HG02623 (cell line): ENCODE measurements at regions not wholly inside any gene's neighbourhood (a gene's known extent, or its start where the extent isn't known, plus 50 kb on each side); places are given as distances from the start of the nearest gene placed in this dataset.
"Not testable (repeated sequence)": the region's sequence is repeated elsewhere in the genome, so short reads cannot be mapped to it uniquely, and the experiment has no call there.

Experiments
- ATAC-seq: cut with Tn5 transposase; IDR thresholded peaks from one replicate; pipeline ENCODE4 v1.9.1; 2021; ENCODE audit warnings: moderate library complexity; ENCODE audit not compliant: unreplicated experiment

DNA sequence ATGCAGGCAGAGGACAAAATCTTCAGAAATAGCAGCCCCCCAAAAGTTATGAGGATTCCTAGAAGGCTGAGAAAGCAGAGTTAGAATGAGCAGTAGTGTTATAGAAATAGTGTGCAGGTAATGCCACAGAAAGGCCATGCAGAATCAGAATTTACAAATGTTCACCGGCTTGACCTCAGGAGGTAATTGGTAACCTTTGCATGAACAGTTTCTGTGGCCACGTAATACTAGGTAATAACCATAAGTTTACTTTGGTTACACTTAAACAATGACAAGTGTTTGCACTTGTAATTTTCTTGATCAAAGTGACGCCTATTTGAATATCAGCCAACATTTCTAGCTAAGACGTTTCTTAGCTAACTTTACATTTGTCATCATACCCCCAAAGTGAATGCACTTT, 393.6 kb downstream of the GPAT3 start:
- no peak for ATAC-seq

GRCh38 chr4:83926950-83927349, 391.0 kb downstream of the GPAT3 start:
- ATAC-seq: no peak

- ATAC-seq: no peak
Observed at GRCh38 chr4:83923341-83923740, 387.4 kb downstream of the GPAT3 start.

- ATAC-seq: no peak
Observed at GRCh38 chr4:83922402-83922801, 386.5 kb downstream of the GPAT3 start.

DNA sequence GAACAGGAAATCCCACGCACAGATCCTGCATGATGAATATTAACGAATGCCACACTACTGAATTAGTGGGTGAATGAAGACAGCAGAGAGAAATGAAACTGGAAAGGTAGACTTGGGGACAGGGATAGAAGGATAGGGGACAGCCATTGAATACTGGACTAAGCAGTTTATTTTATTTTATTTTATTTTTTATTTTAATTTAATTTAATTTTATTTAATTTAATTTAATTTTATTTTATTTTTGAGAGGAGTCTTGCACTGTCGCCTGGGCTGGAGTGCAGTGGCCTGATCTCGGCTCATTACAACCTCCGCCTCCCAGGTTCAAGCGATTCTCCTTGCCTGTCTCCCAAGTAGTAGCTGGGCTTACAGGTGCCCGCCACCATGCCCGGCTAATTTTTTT, 385.2 kb downstream of the GPAT3 start:
- ATAC-seq: no peak

GRCh38 chr4:83920375-83920774, 384.5 kb downstream of the GPAT3 start:
- ATAC-seq: no peak

- no peak for ATAC-seq
Observed at GRCh38 chr4:83917572-83917971, 381.7 kb downstream of the GPAT3 start.

DNA sequence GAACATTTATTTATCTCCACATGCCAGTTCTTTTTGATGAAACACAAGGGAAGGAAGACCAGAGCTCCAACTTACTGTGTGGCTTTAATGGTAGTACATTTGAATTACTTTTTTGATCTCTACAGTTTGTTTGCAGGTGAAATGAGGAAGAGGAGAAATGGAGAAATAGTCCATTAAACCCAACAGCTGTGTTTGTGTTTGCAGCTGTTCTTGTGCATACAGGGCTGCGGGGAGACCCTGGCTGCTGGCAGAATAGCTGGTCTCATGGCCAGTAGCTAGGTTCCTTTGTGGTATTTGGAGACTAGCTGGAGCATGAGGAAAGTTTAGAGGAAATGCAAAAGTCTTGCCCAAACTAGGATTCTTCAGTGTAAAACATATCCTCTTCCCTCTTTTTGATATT, 374.8 kb downstream of the GPAT3 start:
- ATAC-seq: no peak

DNA sequence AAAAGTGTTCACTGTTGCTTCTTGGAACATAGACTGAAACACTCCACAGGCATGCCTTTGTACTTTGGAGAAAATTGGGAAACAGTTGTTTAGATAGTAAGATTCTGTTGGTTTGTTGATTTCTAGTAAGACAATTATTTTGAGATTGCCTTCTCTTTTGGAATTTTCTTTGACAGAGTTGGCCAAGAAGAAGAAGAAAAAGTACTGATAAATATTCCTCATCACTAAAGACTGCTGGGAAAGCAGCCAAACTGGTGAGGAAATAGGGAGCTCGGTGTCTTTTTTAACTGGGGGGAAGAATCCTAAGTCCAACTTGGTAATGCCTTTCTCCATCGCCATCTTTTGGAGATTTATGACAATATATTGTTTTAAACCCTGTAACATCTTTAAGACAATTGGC, 370.7 kb downstream of the GPAT3 start:
- ATAC-seq: no peak

DNA sequence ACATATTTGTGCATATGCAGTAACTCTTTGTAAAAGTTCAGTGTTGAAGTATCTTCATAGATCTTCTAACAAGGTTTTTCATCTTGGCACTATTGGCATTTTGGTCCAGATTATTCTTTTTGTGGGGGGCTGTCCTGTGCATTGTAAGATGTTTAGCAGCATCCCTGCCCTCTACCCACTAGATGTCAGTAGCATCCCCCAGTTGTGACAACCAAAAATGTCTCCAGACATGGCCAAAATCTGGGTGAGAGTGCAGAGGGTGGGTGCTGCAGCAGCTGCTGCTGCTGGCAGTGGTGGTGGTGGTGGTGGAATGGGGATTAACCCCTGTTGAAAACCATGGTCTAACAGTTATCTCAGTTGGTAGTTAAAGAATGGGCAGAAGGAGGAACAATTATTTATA, 370.0 kb downstream of the GPAT3 start:
- ATAC-seq: no peak

GRCh38 chr4:83903740-83904139, 367.8 kb downstream of the GPAT3 start:
- not testable (repeated sequence) for ATAC-seq

DNA sequence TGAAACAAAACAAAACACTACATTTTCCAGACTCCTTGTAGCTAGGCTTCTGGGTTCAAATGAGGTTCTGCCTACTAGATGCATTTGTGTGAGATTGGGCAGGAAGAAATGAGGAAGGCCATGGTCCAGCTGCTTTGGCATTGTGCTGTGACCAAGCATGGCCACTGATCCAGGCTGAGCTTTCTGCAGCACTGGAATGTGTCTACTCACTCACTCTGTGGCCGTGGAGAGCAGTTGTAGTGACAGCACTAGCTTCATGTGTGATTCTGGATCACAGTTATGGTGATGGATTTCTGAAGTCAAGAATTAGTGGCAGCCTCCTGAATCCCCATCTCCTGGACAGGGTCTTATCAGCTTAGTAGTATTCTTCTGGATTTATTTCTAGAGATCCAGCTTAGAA, 358.9 kb downstream of the GPAT3 start:
- no peak for ATAC-seq

DNA sequence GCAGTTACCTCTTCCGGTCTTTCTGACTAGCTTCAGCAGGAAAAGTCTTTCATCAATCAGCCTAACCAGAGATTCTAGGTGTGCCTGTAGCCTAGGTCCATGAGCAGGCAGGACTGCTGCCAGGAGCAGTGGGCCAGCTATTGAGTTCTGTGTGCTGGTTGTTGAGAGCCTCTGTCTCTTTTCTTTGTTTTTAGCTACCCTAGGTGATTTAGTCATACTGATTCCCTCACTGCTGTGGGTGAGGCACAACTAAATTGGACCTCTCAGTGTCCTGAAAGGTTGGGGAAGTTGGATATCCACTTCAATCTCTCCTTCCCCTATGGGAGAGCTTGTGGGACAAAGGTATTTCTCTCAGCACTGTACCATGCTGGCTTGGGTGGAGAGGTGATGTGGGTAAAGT, 354.9 kb downstream of the GPAT3 start:
- no peak for ATAC-seq

DNA sequence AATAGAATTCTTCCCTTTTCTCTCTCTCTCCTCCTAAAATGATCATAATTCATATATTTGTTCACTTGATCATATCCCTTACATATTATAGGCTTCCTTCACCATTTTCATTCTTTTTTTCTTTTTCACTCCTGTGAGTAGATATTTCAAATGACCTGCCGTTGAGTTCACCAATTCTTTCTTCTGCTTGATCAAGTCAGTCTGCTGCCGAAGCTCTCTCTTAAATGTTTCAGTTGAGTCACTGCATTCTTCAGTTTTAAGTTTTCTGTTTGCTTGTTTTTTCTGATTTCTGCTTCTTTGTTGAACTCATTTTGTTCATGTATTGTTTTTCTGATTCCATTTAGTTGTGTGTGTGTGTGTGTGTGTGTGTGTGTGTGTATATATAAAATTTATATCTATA, 354.3 kb downstream of the GPAT3 start:
- ATAC-seq: no peak

GRCh38 chr4:83889802-83890201, 353.9 kb downstream of the GPAT3 start:
- no peak for ATAC-seq

- ATAC-seq: no peak
Observed at GRCh38 chr4:83885256-83886182, 349.6 kb downstream of the GPAT3 start.

DNA sequence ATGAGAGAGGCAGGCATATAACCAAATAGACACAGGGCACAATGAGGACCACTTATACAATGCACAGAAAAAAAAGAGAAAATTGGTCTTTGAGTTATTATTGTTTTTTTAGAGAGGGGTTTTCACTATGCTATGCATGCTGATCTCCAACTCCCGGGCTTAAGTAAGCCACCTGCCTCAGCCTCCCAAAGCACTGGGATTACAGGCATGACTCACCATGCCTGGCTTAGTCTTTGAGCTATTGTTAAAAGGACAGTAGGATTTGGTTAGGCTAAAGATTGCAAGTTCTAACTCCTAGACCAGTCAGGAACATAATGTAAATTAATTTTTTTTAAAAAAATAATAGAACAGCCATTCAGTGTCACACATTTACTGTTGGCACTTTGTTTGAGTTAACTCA, 340.1 kb downstream of the GPAT3 start:
- ATAC-seq: no peak

DNA sequence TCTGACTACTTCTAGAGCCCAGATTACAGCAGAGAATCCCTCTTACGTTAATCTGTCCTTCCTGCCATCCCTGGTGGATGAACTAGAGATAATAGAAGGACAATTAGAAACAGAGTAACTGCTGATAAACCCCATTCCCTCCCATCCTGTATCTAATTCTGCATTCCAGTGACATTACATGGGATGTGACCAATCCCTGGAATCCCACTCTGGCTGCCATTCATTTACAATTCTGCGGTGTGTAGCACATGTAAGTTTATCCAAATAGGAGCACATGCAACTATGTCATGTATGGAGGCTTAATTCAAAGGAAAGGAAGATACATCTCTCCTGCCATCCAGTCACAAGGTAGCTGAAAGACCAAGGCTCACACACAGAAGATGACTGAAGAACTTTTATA, 339.5 kb downstream of the GPAT3 start:
- no peak for ATAC-seq

GRCh38 chr4:83873996-83874395, 338.1 kb downstream of the GPAT3 start:
- no peak for ATAC-seq

- no peak for ATAC-seq
Observed at GRCh38 chr4:83870328-83870950, 334.5 kb downstream of the GPAT3 start.

- ATAC-seq: no peak
Observed at GRCh38 chr4:83866834-83867621, 331.1 kb downstream of the GPAT3 start.
